GM18870 (cell line): ENCODE measurements at regions not wholly inside any gene's neighbourhood (a gene's known extent, or its start where the extent isn't known, plus 50 kb on each side); places are given as distances from the start of the nearest gene placed in this dataset.

ENCODE experiments used
- ATAC-seq: cut with Tn5 transposase; IDR thresholded peaks from one replicate; pipeline ENCODE4 v1.9.1; 2021; ENCODE audit warnings: moderate library complexity; ENCODE audit not compliant: unreplicated experiment

DNA sequence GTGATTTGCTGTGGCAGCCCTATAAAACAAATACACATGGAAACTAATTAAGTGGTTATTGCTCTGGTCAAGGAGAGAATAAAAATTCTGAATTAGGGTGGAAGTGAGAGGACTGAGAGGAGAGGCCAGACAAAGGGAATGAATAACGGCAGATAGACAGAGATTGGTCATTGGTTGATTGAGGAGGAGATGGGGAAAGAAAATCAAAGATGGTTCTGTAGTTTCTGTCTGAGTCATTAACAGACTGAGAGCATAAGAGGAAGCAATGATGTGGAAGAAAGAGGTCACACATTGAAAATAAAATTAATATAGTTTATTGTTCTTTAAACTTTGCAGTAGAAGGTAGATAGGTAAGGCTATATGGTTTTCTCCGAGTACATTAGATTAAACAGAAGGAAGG lies 469.8 kb downstream of the ACTL7B start:
- no peak for ATAC-seq

DNA sequence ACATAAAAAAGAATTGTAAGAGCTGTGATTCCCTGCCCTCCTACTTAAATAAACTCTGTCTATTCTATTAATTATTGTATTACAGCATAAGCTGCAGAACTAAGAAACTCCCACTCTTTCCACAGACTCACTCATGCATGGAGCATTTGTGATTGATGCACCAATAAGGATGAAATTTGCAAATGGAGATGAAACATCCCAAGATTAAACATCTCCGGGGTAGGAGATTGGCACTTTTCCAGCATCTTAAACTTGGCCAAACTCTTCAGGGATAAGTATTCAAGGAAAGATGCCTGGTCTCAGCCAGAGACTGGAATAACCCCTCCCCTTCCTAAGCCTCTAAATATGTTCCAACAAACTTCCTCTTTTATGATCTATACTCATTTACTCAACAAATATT lies 472.0 kb downstream of the ACTL7B start:
- no peak for ATAC-seq

DNA sequence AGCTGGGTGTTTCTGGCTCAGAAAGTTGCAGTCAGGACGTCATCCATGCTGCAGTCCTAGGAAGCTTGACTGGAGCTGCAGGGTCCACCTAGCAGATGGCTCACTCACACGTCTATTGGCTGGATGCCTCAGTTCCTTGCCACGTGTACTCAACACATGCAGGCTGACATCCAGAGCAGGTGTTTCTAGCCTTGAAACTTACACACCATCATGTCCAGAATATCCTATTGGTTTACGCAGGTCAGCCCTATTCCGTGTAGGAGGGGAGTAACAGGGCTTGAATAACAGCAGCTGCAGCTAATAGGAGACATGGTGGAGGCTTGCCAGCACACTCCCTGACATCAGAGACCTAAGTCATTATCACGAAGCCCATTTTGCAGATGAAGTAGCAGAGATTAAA lies 473.5 kb downstream of the ACTL7B start:
- no peak for ATAC-seq

DNA sequence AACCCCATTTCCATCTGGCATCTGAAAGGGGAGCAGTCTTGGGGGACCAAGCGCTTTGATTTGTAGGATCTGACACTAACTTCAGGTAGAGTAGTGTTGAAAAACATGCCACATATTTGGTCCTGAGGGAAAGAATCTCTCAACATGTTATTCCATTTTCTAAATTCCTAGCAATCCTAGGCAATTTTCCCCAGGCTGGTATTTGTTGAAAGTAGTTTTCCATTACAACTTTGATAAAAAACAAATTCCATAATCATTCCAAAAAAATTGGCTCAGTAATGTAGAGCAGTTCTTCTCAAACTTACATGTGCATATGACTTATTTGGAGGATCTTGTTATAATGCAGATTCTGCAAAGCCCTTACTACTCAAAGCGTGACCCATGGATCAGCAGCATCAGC lies 477.9 kb downstream of the ACTL7B start:
- ATAC-seq, result no peak

DNA sequence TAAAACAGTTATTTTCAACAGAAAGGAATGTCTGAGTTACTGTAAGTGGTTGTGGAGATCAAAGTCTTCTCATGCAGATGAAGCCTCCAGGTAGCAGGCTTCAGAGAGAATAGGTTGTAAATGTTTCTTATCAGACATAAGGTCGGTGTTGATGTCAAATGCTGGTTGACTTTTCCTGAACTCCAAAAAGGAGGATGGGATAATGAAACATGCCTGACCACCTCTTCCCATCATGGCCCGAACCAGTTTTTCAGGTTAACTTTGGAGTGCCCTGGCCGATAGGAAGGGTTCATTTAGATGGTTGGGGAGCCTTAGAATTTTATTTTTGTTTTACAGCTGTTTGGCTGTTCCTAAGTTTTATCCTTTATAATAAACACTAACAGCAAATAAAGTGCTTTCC lies 478.4 kb downstream of the ACTL7B start:
- no peak for ATAC-seq

DNA sequence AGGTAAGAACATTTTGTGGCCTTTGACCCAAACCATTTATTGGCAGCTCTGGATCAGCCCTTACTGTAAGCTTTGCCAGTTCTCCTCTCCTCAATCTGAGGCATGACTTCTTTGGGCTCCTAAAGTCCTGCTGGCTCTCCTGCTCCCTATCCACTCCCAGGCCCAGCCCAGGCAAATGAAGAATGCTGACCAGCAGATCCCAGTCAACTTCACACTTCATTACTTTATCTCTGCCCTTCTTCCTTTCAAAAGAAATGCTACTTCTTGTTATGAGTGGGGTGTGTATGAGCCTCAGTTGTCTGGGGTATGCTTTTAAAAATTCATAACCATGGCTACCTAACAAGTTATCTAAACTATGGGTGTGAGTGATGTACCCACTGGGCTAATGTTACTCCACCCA lies 479.6 kb downstream of the ACTL7B start:
- ATAC-seq, result no peak

DNA sequence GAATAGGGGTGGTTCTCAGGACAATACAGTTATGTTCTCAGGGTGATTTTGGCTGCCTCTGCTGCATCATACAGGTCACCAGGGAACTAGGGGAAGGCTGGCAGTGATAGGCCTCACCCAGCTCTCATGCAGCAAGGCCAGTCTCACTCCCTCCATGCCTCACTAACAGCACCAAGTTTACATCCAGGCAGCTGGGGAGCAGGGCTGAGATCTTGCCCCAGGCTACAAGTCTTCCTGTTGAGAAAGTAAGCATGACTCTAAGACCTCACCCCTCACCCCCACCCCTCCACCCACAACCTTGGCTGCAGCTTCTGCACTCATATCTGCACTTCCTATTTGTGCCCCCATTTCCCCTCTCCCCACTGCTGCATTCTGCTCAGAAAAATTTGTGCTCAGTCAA lies 481.2 kb downstream of the ACTL7B start:
- no peak for ATAC-seq

DNA sequence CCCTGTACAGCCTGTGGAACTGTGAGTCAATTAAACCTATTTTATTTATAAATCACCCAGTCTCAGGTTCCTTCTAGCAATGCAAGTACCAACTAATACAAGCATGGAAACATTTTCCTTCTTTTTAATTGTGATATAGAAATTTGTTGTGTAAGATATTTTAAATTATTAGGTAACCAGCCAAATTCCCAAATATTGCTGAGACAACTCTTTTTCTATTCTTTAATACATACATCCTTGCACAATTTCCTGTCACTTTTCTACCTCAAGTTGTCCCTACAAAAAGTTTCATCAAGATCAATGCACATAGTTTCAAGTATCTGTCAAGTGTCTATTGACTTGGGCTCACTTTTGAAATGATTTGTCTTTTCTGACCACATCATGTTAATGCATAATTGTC lies 488.6 kb downstream of the ACTL7B start:
- ATAC-seq, result no peak

DNA sequence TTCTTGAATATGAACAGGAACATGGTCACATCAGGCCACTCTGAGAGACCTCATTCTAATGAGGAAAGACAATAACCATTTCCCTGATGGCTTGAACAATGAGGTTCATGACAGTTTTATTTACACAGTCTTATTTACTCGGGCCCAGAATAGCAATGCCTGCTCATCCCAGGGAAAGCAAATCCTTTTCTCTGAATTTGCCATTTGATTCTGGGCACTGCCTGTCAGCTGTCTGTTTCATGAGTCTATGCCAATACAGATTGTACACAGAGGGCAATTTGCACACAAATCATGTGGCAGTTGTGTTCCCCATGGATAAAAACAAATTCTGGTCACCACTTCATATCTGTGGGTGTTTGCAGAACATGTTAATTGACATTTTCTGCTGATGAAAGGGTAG lies 492.5 kb downstream of the ACTL7B start:
- ATAC-seq, result no peak

DNA sequence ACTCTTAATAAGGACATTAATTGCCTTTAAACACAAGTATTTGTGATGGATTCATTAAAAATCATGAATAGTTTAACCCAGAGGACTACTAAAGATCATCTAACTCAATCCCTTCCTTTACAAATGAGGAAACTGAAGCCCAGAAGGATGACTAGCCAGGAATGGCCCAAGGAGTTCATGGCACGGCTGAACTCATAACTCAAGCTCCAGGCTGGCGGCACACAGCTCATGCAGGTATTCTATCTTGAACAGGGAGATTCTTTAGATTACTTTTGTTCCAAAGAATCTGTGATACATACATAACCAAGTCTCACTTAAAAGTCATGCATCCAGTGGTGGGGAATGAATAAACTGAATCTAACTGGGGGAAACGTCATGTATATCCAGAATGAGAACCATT lies 495.5 kb downstream of the ACTL7B start:
- ATAC-seq, result no peak

DNA sequence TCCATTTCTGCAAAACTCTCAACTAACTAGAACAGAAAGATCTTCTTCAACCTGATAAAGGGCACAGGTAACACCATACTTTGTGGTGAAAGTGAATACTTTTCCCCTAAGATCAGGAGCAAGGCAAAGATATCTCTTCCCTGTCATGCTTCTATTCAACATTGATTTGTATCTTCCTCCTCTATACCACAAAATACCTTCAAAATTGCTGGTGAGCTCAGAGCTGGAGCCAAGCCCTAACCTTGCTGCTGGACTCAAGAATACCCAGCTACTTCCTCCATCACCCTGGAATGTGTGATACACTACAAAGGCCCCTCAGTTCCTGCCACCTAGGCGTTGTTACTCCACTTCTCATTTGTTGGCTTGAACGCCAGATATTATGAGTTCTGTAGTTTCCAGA lies 499.0 kb downstream of the ACTL7B start:
- no peak for ATAC-seq

DNA sequence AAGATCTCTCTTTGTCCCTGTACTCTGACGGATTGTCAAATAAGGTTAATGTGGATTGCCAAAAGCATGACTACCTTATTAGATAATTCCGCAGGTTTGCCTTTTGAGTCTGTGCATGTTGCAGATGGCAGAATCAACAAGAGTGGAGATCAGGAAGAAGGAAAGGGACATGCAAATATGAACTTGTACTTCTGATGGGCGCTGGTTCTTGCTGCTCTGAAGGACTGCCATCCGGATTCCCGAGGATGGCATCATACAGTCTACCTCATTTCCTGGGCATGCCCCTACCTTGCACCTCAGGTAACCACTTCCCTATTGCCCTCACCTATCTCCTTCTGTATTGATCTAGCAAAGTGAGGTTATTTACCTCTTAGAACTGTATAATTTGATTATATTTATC lies 504.2 kb downstream of the ACTL7B start:
- ATAC-seq, result no peak

DNA sequence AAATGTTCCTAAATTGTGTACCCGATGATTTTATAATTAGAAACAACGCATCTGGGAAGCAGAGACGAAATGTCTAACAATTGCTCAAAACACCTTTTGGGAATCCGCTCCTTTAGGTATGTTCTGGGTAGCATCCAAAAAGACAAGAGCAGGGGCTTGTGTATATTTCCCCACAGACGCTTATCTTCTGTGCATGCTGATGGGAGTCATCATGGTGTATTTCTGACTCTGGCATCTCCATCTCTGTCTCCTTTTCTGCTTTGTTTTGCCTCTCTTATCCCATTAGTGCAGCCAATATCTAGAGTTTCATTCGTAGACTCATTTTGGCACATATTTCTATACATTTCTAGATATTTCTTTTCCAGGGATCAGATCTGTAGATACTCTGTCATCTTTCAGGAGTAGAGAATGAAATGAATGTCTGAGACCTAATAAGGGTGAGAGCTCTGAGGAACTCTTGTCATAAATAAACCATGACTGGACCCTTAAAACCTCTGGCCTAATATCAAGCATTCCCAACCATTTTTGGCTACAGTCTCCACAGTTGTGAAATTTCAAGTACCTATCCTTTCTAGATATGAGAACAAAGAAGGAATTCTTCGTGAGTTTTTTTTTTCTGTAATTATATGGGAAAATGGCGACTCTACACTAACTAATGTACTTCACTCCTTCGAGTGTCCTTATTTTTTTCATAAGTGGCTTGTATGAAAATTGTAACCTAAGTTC lies 508.2 kb downstream of the ACTL7B start:
- no peak for ATAC-seq

DNA sequence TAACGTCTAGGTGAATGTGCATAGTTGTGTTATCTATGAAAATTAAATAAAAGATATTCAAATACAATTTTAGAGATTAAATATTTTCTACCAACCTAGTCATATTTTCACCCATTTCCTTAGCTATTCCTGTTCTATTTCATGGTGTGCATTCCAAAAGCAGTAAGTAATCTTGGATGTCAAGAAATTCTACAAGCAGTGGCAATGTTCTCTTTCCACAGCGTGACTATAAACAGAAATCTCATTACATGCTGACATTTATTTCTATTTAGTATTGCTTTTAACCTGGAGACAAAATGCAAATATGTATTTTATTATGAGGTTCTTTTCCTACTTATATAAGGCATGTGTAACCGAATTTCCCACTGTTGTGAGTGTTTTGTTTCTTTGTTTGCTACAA lies 510.0 kb downstream of the ACTL7B start:
- ATAC-seq, result no peak

DNA sequence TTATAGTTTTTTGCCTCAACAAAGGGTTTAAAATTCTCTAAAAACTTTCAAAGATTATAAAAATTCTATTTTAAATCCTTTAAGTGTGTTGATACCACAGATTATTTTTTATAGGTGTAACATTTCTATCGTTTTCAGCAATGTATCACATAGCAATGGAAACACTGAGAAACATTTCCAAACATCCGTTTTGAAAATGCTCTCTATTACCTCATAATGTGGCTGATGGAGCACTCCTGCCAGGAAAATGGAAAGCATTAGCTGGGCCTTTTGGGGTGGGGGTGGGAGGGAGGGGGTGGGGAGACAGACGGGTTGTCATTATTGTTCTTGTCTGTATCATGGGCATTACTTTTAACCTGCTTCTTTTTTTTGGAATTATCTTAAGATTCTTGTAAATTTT lies 516.5 kb downstream of the ACTL7B start:
- ATAC-seq, result no peak

DNA sequence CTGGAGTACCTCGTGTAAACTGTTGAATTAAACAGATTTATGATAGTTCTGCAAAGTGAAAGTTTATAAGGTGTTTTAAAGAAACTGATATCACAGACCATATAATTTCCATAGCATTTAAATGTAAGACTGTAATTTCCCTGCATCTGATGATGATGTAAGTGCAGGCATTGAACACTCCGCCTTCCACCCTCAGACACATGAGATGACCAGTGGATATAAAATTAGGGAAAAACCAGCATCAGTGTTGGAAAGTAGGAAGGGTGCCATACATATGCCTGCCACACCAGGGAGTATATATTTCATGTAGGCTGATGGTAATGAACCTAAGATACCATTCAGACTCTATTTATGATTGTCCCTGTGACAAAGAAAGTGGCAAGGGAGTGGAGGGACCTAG lies 519.2 kb downstream of the ACTL7B start:
- no peak for ATAC-seq

DNA sequence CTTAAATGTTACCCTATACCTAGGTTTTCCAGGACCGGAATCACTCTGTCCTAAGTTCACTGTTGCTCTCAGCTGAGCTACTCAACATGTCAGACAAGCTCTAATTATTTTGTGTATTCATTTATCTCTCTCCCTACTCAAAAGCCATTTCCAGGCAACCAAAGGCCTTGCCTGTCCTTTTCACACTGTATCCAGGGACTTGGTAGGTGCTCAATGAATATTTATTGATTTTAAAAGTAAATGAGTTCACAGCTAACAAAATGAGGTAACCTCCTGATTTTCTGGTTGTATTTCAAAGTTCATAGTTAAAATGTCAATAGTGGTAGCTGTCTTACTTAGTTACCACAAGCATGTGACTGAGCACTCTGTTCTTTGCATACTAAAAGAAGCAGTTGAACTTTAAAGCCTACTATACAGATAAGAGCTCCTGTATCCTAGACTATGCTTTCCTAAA lies 522.2 kb downstream of the ACTL7B start:
- ATAC-seq, result no peak

DNA sequence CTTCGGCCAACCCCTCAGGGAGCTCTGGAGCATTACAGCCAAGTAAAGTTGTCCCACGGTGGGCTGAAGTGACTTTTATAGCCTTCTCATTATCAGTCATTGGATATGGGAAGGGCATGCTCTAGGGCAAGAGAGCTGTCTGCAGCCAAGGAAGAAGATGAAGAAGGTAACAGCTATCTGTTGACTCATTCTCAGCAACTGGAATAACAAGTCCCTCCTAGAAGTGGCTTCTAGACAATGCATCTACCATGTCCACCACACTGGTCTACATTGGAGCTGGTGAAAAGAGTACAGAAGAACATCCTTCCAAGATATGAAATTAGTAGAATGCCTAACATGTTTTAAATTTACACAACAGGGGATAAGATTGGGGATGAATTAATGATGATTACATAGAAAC lies 524.2 kb downstream of the ACTL7B start:
- ATAC-seq, result no peak

DNA sequence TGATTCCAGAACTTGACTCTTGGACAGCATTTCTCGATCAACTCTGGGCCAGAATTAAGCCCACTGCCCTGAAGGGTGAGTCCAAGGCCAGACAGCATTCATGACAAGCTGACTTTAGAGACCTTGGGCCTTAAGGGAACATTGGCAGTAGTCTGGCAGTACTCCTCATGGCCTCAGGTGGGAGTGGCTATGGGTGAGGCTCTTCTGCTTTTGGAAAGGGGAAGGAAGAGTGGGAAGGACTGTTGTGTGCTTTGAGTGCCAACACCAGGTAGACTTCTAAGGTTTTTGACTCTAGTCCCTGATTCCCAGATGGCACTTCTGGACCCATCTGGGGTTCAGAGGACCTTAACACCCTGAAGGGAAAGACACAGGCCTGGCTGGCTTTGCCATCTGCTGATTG lies 530.4 kb downstream of the ACTL7B start:
- ATAC-seq, result no peak

DNA sequence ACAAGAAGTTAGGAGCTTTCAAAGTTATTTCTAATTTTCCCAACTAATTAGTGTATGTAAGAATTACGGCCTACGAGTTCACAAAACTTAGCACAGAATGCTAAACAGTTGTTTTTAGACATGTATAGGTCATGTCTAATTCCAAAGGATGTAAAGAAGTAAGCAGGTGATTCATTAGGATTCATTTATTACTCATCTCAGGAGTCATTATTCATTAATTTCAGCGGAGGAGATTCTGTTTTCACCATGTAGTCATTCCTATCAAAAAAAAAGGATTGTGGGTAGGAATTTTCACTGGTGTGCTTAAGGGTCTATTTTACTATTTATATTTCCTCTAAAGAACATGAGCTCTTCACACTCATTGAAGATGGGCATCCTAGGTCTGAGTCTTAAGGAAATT lies 532.2 kb downstream of the ACTL7B start:
- ATAC-seq, result no peak

DNA sequence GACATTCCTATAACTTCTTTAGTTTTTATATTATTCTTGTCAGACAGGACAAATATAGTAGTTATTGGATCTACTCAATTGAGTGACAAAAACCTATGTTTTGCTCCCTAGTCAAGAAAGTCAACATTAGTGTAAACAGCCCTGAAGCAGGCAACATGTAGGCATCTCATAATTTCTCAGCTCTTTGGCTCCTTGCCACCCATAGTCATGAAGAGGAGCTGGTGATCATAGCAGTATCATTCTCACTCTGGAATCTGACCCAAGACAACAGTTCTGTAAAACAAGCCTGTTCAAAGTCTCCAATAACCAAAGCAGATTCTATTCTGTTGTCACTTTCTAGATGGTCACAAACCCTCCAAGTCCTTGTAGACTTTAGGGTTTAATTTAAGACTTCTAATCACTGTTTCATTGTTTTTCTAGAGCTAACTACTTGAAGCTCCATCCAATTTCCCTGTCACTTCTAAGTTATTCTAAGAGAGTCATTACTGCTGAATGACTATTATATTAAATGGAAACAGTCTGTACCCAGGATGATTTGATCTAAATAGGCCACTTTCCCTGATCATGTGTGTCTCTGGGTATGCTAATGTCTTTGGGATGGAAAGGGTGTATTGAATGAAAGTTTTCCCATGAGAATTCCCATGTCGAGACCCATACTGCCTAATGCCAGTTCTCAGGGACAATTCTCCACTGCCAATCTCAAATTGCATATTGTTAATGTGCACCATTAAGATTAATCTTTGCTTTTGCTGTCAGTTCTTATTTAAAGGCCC lies 533.3 kb downstream of the ACTL7B start:
- ATAC-seq, result no peak

DNA sequence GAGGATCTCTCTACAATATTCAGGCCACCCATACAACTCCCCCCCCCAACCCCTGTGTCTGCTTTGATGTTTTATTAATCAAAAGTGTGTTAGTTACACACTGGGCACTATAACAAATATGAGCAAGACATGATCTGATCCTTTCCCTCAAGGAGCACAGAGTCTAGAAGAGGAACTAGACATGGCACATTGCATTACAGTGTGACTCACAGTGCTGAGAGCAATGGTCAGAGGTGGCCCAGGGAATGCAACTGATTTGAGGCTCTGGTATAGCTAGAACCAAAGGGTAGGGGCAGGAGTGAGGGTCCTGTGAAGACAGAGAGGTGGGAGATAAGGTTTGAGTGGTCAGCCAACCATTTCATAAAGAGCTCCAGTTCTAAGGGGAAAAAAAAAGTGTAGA lies 539.2 kb downstream of the ACTL7B start:
- ATAC-seq, result no peak

DNA sequence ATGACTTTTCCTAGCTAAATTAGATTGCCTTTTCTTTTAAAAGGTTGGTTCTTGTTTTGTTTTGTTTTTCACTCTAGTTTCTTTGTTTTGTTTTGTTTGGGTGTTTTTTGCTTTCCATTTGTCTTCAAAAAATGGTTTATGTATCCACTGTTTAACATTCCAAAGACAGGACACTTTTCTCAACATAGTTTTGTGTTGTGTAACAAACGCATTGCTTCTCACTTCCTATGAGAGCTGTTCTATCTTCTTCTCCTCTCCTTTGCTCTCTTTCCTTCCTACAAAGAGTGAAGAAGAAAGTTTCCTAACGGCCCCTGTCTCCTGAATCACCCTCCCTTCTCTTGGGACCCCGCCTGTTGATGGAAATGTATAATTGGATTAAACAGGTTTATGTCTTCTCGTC lies 539.7 kb downstream of the ACTL7B start:
- ATAC-seq, result no peak
